A673 (cell line): ENCODE measurements at regions not wholly inside any gene's neighbourhood (a gene's known extent, or its start where the extent isn't known, plus 50 kb on each side); places are given as distances from the start of the nearest gene placed in this dataset.

ENCODE experiments used
- BruUV-seq: library from RNA; stranded (reverse); fragments of 400-500 nt; replicated peaks from 2 replicates; lab custom pipeline; 2021; lab: Mats Ljungman, UMichigan
- CTCF ChIA-PET: fragments of 300-600 bp; sonication (Branson Sonifier 250); formaldehyde crosslinking; loops from one replicate; lab custom pipeline; 2022; ENCODE audit warnings: antibody characterized with exemption; lab: Charles Lee
- POLR2A ChIA-PET: fragments of 300-600 bp; sonication (Branson Sonifier 250); formaldehyde crosslinking; loops from one replicate; lab custom pipeline; 2022; ENCODE audit warnings: antibody characterized with exemption; ENCODE audit not compliant: low non-redundant PET; lab: Charles Lee
- DNase-seq: peaks from one replicate; pipeline ENCODE4 v3.0.0-alpha.2; 2015; ENCODE audit warnings: low spot score
- H3K27ac ChIP-seq: fragments of 200-600 bp; sonication (generic); 2 replicates; pipeline ENCODE4 v1.5.1; 2016; ENCODE audit warnings: mixed run types, low read depth, mild to moderate bottlenecking, mixed read lengths, antibody characterized with exemption, low read length; ENCODE audit not compliant: poor library complexity, severe bottlenecking
- H3K27me3 ChIP-seq: fragments of 200-600 bp; sonication (generic); replicated peaks from 2 replicates; pipeline ENCODE4 v1.6.1; 2017; ENCODE audit warnings: mixed run types, low read depth, mild to moderate bottlenecking, mixed read lengths, antibody characterized with exemption, low read length; ENCODE audit not compliant: insufficient read depth, poor library complexity
- H3K36me3 ChIP-seq: fragments of 200-600 bp; sonication (generic); 2 replicates; pipeline ENCODE4 v1.6.1; 2016; ENCODE audit warnings: mixed run types, mild to moderate bottlenecking, mixed read lengths, antibody characterized with exemption, low read length; ENCODE audit not compliant: insufficient read depth, poor library complexity, severe bottlenecking
- H3K4me1 ChIP-seq: fragments of 200-600 bp; sonication (generic); 2 replicates; pipeline ENCODE4 v1.6.1; 2017; ENCODE audit warnings: mixed run types, mild to moderate bottlenecking, mixed read lengths, antibody characterized with exemption, low read length; ENCODE audit not compliant: insufficient read depth, poor library complexity, severe bottlenecking
- H3K4me3 ChIP-seq: fragments of 200-600 bp; sonication (generic); 2 replicates; pipeline ENCODE4 v1.5.1; 2016; ENCODE audit warnings: low read depth, mixed run types, mild to moderate bottlenecking, mixed read lengths, low read length; ENCODE audit not compliant: poor library complexity, severe bottlenecking
- H3K9me3 ChIP-seq: fragments of 200-600 bp; sonication (generic); 2 replicates; pipeline ENCODE4 v1.6.1; 2016; ENCODE audit warnings: mixed run types, low read depth, mild to moderate bottlenecking, mixed read lengths, antibody characterized with exemption, low read length; ENCODE audit not compliant: poor library complexity, severe bottlenecking
- EZH2 ChIP-seq: fragments of 200-600 bp; sonication (generic); IDR thresholded peaks from 2 replicates; pipeline ENCODE4 v1.6.1; 2017; ENCODE audit warnings: borderline replicate concordance, low read depth, mild to moderate bottlenecking, mixed read lengths, antibody characterized with exemption, low read length; ENCODE audit not compliant: poor library complexity, severe bottlenecking
- intact Hi-C: fragments of 100-400 bp; cut with micrococcal nuclease; formaldehyde crosslinking; loops from one replicate; pipeline ENCODE4 v1.10.0; 2022; ENCODE audit not compliant: unreplicated experiment
- TF ChIP-seq, protein P1 (sequence below): fragments of 300-800, 200-600 bp; sonication (generic); conservative IDR thresholded peaks from 2 replicates; pipeline ENCODE4 v1.5.1; 2017; ENCODE audit warnings: low read depth, mild to moderate bottlenecking, antibody characterized with exemption, low read length, moderate library complexity, mixed read lengths

- TF ChIP-seq EZH2 = no peak
- TF ChIP-seq, protein P1, sequence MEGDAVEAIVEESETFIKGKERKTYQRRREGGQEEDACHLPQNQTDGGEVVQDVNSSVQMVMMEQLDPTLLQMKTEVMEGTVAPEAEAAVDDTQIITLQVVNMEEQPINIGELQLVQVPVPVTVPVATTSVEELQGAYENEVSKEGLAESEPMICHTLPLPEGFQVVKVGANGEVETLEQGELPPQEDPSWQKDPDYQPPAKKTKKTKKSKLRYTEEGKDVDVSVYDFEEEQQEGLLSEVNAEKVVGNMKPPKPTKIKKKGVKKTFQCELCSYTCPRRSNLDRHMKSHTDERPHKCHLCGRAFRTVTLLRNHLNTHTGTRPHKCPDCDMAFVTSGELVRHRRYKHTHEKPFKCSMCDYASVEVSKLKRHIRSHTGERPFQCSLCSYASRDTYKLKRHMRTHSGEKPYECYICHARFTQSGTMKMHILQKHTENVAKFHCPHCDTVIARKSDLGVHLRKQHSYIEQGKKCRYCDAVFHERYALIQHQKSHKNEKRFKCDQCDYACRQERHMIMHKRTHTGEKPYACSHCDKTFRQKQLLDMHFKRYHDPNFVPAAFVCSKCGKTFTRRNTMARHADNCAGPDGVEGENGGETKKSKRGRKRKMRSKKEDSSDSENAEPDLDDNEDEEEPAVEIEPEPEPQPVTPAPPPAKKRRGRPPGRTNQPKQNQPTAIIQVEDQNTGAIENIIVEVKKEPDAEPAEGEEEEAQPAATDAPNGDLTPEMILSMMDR = no peak
- Histone ChIP-seq H3K9me3 (no peaks in the 10 kb centered on the region), H3K36me3 (no peaks in the 10 kb centered on the region), H3K27ac (no peak overlapping the region), H3K4me1 (no peaks in the 10 kb centered on the region), H3K4me3 (no peak overlapping the region), H3K27me3 (peaks cover 40% of the 10 kb centered on the region)
- intact Hi-C loops = no loop called here
- CTCF ChIA-PET = no interaction called here
- POLR2A ChIA-PET = no interaction called here
- no peak for DNase-seq
- BruUV-seq = no TSS peak
Observed at GRCh38 chr15:68491415-68492106, 59.6 kb upstream of the ITGA11 start.

- CTCF ChIA-PET = no interaction called here
- H3K27me3 ChIP-seq = peaks cover 40% of the 10 kb centered on the region
- no TSS peak for BruUV-seq
- H3K9me3 ChIP-seq = no peaks in the 10 kb centered on the region
- no peak for DNase-seq
- no peak overlapping the region for H3K27ac ChIP-seq
- H3K4me1 ChIP-seq = no peaks in the 10 kb centered on the region
- POLR2A ChIA-PET = no interaction called here
- no peak overlapping the region for H3K4me3 ChIP-seq
- no peaks in the 10 kb centered on the region for H3K36me3 ChIP-seq
- TF ChIP-seq, protein P1 = no peak
- intact Hi-C loops = no loop called here
Observed at GRCh38 chr15:68492855-68493254, 60.9 kb upstream of the ITGA11 start.

GRCh38 chr15:68493629-68494028 is 61.7 kb upstream of the ITGA11 start:
- ChIA-PET POLR2A (no interaction called here), CTCF (no interaction called here)
- H3K9me3 ChIP-seq = no peaks in the 10 kb centered on the region
- no peak for DNase-seq
- TF ChIP-seq, protein P1 = no peak
- no peak for TF ChIP-seq EZH2
- no peak overlapping the region for H3K27ac ChIP-seq
- H3K27me3 ChIP-seq = peaks cover 36% of the 10 kb centered on the region
- no peak overlapping the region for H3K4me3 ChIP-seq
- H3K36me3 ChIP-seq = no peaks in the 10 kb centered on the region
- no peaks in the 10 kb centered on the region for H3K4me1 ChIP-seq
- intact Hi-C loops = no loop called here
- BruUV-seq = no TSS peak
